Vagina (tissue), 2 donors: ENCODE measurements at regions not wholly inside any gene's neighbourhood (a gene's known extent, or its start where the extent isn't known, plus 50 kb on each side); places are given as distances from the start of the nearest gene placed in this dataset.

ENCODE experiments used
- DNase-seq, 2 donors: peaks; one replicate each; pipeline ENCODE4 v3.0.0-alpha.2; 2017; ENCODE audit errors: extremely low spot score in 2 of 2
- H3K27ac ChIP-seq: fragments of 200-600 bp; sonication (generic); one replicate; pipeline ENCODE4 v1.5.1; 2019
- H3K27me3 ChIP-seq: fragments of 200-600 bp; sonication (generic); one replicate; pipeline ENCODE4 v1.5.1; 2019
- H3K36me3 ChIP-seq, 2 donors: fragments of 200-600 bp; sonication (generic); one replicate each; pipeline ENCODE4 v1.5.1; 2017 to 2019
- H3K4me1 ChIP-seq: fragments of 200-600 bp; sonication (generic); one replicate; pipeline ENCODE4 v1.5.1; 2019
- H3K4me3 ChIP-seq, 2 donors: fragments of 200-600 bp; sonication (generic); 1 replicate in 1 of 2; 2 replicates in 1 of 2; pipeline ENCODE4 v1.5.1; 2016 to 2019
- H3K9me3 ChIP-seq: fragments of 200-600 bp; sonication (generic); one replicate; pipeline ENCODE4 v1.5.1; 2019
- POLR2A ChIP-seq, 2 donors: fragments of 450-650 bp; IDR thresholded peaks; one replicate each; pipeline ENCODE4 v1.6.1; 2017; ENCODE audit warnings: antibody characterized with exemption in 2 of 2, mild to moderate bottlenecking in 2 of 2, moderate library complexity in 2 of 2
- POLR2AphosphoS5 ChIP-seq, 2 donors: sonication (generic); formaldehyde crosslinking; IDR thresholded peaks; one replicate each; pipeline ENCODE4 v1.9.0; 2017; ENCODE audit warnings: antibody characterized with exemption in 2 of 2, mild to moderate bottlenecking in 2 of 2, low read depth in 1 of 2; ENCODE audit not compliant: insufficient read depth in 1 of 2
- intact Hi-C: fragments of 100-400 bp; cut with DNase I; formaldehyde crosslinking; loops from one replicate; pipeline ENCODE4 v1.15.1; 2023
- TF ChIP-seq, protein P1 (sequence below), 3 experiments: fragments of 450-650 bp in 2 of 3; fragments of 200-600 bp in 1 of 3; sonication (generic) in 1 of 3; IDR thresholded peaks; one replicate each; pipeline ENCODE4 v1.5.1; 2017 to 2019; ENCODE audit warnings: antibody characterized with exemption in 3 of 3, mild to moderate bottlenecking in 2 of 3, moderate library complexity in 2 of 3

DNA sequence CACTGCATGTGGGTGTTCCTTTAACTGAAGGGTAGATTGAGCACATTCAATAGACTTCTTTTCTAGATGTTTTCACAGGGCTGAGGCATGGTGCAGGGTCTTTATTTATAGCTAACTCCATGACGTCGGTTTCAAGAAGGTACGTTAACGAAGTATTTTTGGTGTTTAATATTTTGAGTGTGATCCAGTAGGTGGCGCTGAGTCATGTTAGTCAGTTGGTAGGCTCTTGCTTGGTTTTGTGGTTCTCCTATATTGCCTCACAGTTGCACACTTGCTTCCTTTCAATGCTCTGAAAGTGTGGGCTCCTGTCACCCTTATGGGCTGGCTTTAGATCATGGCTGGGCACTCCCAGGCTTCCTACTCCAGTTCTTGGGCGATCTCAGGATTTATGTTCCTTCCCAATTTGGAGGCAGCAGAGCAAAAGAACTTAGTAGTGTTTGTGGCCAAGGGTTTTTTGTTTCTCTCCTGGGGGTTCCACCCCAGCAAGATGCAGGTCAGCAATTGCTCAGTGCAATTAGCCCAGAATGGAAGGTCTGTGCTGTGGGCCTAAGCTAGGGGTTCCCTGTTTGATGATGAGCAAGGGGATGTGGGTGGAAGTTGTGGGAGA lies 471.6 kb upstream of the FOXG1 start:
- TF ChIP-seq POLR2A (IDR thresholded peaks at IDR 0.05) (no peak), POLR2AphosphoS5 (IDR thresholded peaks at IDR 0.05; ENCODE audit: insufficient read depth in 1 of 2, low read depth in 1 of 2) (no peak)
- TF ChIP-seq, protein P1, sequence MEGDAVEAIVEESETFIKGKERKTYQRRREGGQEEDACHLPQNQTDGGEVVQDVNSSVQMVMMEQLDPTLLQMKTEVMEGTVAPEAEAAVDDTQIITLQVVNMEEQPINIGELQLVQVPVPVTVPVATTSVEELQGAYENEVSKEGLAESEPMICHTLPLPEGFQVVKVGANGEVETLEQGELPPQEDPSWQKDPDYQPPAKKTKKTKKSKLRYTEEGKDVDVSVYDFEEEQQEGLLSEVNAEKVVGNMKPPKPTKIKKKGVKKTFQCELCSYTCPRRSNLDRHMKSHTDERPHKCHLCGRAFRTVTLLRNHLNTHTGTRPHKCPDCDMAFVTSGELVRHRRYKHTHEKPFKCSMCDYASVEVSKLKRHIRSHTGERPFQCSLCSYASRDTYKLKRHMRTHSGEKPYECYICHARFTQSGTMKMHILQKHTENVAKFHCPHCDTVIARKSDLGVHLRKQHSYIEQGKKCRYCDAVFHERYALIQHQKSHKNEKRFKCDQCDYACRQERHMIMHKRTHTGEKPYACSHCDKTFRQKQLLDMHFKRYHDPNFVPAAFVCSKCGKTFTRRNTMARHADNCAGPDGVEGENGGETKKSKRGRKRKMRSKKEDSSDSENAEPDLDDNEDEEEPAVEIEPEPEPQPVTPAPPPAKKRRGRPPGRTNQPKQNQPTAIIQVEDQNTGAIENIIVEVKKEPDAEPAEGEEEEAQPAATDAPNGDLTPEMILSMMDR (IDR thresholded peaks at IDR 0.05) = no peak
- no peaks in the 10 kb centered on the region for H3K9me3 ChIP-seq
- H3K4me3 ChIP-seq = no peak overlapping the region
- no peak overlapping the region for H3K27ac ChIP-seq
- H3K4me1 ChIP-seq = no peaks in the 10 kb centered on the region
- H3K36me3 ChIP-seq = no peaks in the 10 kb centered on the region
- DNase-seq = no peak
- intact Hi-C loops = no loop called here
- no peaks in the 10 kb centered on the region for H3K27me3 ChIP-seq

DNA sequence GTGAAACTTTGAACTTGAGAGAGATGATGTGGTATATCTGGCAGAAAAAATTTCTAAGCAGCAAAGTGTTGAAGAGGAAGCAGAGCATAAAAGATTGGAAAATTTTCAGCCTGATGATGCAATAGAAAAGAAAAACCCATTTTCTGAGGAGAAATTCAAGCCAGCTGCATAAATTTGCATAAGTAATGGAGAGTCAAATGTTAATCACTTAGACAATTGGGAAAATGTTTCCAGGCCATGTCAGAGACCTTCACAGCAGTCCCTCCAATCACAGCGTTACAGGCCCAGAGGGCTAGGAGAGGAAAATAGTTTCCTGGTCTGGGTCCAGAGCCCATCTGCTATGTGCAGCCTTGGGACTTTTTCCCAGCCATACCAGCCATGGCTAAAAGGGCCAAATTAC lies 469.0 kb upstream of the FOXG1 start:
- Histone ChIP-seq H3K9me3 (no peaks in the 10 kb centered on the region), H3K4me3 (no peak overlapping the region), H3K4me1 (no peaks in the 10 kb centered on the region), H3K36me3 (no peaks in the 10 kb centered on the region), H3K27ac (no peak overlapping the region), H3K27me3 (no peaks in the 10 kb centered on the region)
- intact Hi-C loops = no loop called here
- no peak for DNase-seq
- TF ChIP-seq, protein P1 (IDR thresholded peaks at IDR 0.05) = no peak

DNA sequence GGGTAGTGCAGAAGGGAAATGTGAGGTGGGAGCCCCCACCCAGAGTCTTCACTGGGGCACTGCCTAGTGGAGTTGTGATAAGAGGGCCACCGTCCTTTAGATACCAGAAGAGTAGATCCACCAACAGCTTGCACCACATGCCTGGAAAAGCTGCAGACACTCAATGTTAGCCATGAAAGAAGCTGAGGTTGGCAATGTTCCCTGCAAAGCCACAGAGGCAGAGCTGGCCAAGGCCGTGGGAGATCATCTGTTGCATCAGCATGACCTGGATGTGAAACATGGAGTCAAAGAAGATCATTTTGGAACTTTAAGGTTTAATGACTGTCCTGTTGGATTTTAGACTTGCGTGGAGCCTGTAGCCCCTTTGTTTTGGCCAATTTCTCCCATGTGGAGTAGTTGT lies 468.4 kb upstream of the FOXG1 start:
- Histone ChIP-seq H3K9me3 (no peaks in the 10 kb centered on the region), H3K36me3 (no peaks in the 10 kb centered on the region), H3K4me1 (no peaks in the 10 kb centered on the region), H3K4me3 (no peak overlapping the region), H3K27ac (no peak overlapping the region), H3K27me3 (no peaks in the 10 kb centered on the region)
- no peak for DNase-seq
- intact Hi-C loops = no loop called here
- TF ChIP-seq POLR2A (IDR thresholded peaks at IDR 0.05) (no peak), POLR2AphosphoS5 (IDR thresholded peaks at IDR 0.05; ENCODE audit: insufficient read depth in 1 of 2, low read depth in 1 of 2) (no peak)
- TF ChIP-seq, protein P1 (IDR thresholded peaks at IDR 0.05) = no peak

DNA sequence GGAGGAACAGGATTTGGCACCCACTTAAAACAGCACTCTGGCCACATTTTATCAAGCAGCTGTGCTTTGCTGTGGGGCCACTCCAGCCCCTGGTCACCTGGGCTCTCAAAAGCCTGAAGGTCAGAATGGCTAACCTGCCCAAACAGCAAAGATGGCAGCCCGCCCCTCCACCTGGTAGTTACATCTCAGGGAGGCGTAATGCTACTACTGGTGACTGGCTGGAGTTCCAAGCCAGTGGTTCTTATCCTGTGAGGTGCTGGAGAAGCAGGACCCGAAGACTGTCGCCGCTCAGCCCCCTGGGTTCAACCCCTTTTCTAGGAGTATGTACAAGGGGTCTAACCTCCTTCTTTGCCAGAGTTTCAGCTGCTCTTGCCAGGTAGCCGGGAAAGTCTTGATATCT lies 467.4 kb upstream of the FOXG1 start:
- H3K27ac ChIP-seq = no peak overlapping the region
- intact Hi-C loops = no loop called here
- H3K9me3 ChIP-seq = no peaks in the 10 kb centered on the region
- H3K36me3 ChIP-seq = no peaks in the 10 kb centered on the region
- no peak for DNase-seq
- H3K27me3 ChIP-seq = no peaks in the 10 kb centered on the region
- no peak overlapping the region for H3K4me3 ChIP-seq
- TF ChIP-seq POLR2A (IDR thresholded peaks at IDR 0.05) (no peak), POLR2AphosphoS5 (IDR thresholded peaks at IDR 0.05; ENCODE audit: insufficient read depth in 1 of 2, low read depth in 1 of 2) (no peak)
- TF ChIP-seq, protein P1 (IDR thresholded peaks at IDR 0.05) = no peak
- H3K4me1 ChIP-seq = no peaks in the 10 kb centered on the region

DNA sequence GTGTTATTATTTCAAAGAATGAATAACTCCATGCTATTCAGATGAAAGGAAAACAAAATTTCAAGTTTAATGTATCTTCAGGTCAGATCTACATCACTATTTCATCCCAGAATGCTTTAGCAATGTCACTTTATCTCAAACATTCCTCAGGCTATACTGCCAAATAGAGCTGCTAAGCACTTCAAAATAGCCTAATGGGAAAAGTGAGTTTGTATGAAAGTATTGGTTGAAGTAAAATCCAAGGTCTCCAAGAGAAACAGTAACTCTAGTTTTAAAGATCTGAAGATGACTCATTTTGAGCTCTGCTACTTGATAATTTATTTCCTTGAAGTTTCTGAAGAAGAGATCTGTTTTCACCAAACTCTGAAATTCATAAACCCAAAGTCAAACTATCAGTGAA lies 466.2 kb upstream of the FOXG1 start:
- no peaks in the 10 kb centered on the region for H3K36me3 ChIP-seq
- no peaks in the 10 kb centered on the region for H3K4me1 ChIP-seq
- H3K27me3 ChIP-seq = no peaks in the 10 kb centered on the region
- no peak overlapping the region for H3K27ac ChIP-seq
- no peak overlapping the region for H3K4me3 ChIP-seq
- intact Hi-C loops = no loop called here
- DNase-seq = no peak
- TF ChIP-seq POLR2AphosphoS5 (IDR thresholded peaks at IDR 0.05; ENCODE audit: insufficient read depth in 1 of 2, low read depth in 1 of 2) = no peak
- no peak for TF ChIP-seq POLR2A (IDR thresholded peaks at IDR 0.05)
- TF ChIP-seq, protein P1 (IDR thresholded peaks at IDR 0.05) = no peak
- H3K9me3 ChIP-seq = no peaks in the 10 kb centered on the region
